Stomach smooth muscle (tissue), 2 donors: ENCODE measurements at regions not wholly inside any gene's neighbourhood (a gene's known extent, or its start where the extent isn't known, plus 50 kb on each side); places are given as distances from the start of the nearest gene placed in this dataset.
"Not testable (repeated sequence)": the region's sequence is repeated elsewhere in the genome, so short reads cannot be mapped to it uniquely, and the experiment has no call there.

Source experiments
- H3K27ac ChIP-seq: one replicate; pipeline ENCODE4 v1.7.0; 2013; ENCODE audit warnings: mild to moderate bottlenecking, low read length, inconsistent platforms
- H3K27me3 ChIP-seq, 2 donors: one replicate each; pipeline ENCODE4 v1.7.0; 2013; ENCODE audit warnings: low read length in 2 of 2; ENCODE audit not compliant: insufficient read depth in 2 of 2, control insufficient read depth in 1 of 2
- H3K36me3 ChIP-seq, 2 donors: one replicate each; pipeline ENCODE4 v1.7.0; 2013; ENCODE audit warnings: low read length in 2 of 2; ENCODE audit not compliant: control insufficient read depth in 2 of 2, insufficient read depth in 2 of 2
- H3K4me1 ChIP-seq: one replicate; pipeline ENCODE4 v1.7.0; 2013; ENCODE audit warnings: low read length; ENCODE audit not compliant: control insufficient read depth, insufficient read depth
- H3K4me3 ChIP-seq, 2 donors: one replicate each; pipeline ENCODE4 v1.7.0; 2013; ENCODE audit warnings: low read length in 2 of 2
- H3K9ac ChIP-seq, 2 donors: one replicate each; pipeline ENCODE4 v1.7.0; 2013; ENCODE audit warnings: low read length in 2 of 2, mild to moderate bottlenecking in 1 of 2
- H3K9me3 ChIP-seq, 2 donors: one replicate each; pipeline ENCODE4 v1.7.0; 2013; ENCODE audit warnings: low read length in 2 of 2; ENCODE audit not compliant: control insufficient read depth in 2 of 2
- donor health status: healthy.
- donor health status: Pancreatic carcinoma.

DNA sequence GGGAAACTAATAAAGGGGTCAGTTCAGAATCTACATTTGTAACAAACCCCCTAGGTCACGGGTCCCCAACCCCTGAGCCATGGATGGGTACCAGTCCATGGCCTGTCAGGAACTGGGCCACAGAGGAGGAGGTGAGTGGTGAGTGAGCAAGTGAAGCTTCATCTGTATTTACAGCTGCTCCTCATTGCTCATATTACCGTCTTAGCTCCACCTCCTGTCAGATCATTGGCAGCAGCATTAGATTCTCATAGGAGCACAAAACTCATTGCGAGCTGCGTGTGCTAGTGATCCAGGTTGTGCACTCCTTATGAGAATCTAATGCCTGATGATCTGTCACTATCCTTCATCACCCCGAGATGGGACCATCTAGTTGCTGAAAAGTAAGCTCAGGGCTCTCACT, 88.4 kb upstream of the MPP7 start:
- Histone ChIP-seq H3K4me3 (no peak overlapping the region), H3K9me3 (no peaks in the 10 kb centered on the region), H3K36me3 (no peaks in the 10 kb centered on the region), H3K27me3 (no peaks in the 10 kb centered on the region), H3K27ac (no peak overlapping the region), H3K4me1 (peaks cover 4% of the 10 kb centered on the region), H3K9ac (no peak overlapping the region)

GRCh38 chr10:28393956-28394568, 91.2 kb upstream of the MPP7 start:
- no peak overlapping the region for H3K4me3 ChIP-seq
- H3K4me1 ChIP-seq, result peaks cover 4% of the 10 kb centered on the region
- no peak overlapping the region for H3K9ac ChIP-seq
- H3K9me3 ChIP-seq, result no peaks in the 10 kb centered on the region
- no peak overlapping the region for H3K27ac ChIP-seq
- no peaks in the 10 kb centered on the region for H3K36me3 ChIP-seq
- H3K27me3 ChIP-seq, result no peaks in the 10 kb centered on the region

GRCh38 chr10:28396331-28396730, 93.5 kb upstream of the MPP7 start:
- Histone ChIP-seq H3K4me1 (peaks cover 4% of the 10 kb centered on the region), H3K27ac (no peak overlapping the region), H3K36me3 (no peaks in the 10 kb centered on the region), H3K4me3 (no peak overlapping the region), H3K9me3 (no peaks in the 10 kb centered on the region), H3K9ac (no peak overlapping the region), H3K27me3 (no peaks in the 10 kb centered on the region)

GRCh38 chr10:28397229-28397628, 94.4 kb upstream of the MPP7 start:
- peaks cover 4% of the 10 kb centered on the region for H3K4me1 ChIP-seq
- H3K36me3 ChIP-seq, result no peaks in the 10 kb centered on the region
- no peak overlapping the region for H3K4me3 ChIP-seq
- no peak overlapping the region for H3K27ac ChIP-seq
- H3K27me3 ChIP-seq, result no peaks in the 10 kb centered on the region
- no peak overlapping the region for H3K9ac ChIP-seq
- no peaks in the 10 kb centered on the region for H3K9me3 ChIP-seq

DNA sequence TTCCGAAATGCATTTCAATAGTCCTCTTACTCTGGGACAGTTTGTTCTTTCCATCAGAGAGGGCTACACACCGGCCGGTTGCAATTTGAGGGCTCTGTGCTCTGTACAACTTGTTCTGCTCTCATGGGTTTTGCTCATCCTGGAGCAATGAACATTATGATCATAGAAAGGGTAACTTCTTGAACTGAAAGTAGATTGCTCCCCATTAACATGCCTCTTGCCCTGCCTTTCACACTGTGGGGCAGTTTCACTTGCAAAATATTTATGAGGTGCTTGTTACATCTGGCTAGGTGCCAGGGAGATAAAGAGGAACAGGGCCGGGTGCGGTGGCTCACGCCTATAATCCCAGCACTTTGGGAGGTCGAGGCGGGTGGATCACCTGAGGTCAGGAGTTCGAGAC, 97.3 kb upstream of the MPP7 start:
- no peaks in the 10 kb centered on the region for H3K36me3 ChIP-seq
- H3K9me3 ChIP-seq, result no peaks in the 10 kb centered on the region
- H3K4me1 ChIP-seq, result no peaks in the 10 kb centered on the region
- no peak overlapping the region for H3K4me3 ChIP-seq
- no peak overlapping the region for H3K9ac ChIP-seq
- no peaks in the 10 kb centered on the region for H3K27me3 ChIP-seq
- H3K27ac ChIP-seq, result no peak overlapping the region

DNA sequence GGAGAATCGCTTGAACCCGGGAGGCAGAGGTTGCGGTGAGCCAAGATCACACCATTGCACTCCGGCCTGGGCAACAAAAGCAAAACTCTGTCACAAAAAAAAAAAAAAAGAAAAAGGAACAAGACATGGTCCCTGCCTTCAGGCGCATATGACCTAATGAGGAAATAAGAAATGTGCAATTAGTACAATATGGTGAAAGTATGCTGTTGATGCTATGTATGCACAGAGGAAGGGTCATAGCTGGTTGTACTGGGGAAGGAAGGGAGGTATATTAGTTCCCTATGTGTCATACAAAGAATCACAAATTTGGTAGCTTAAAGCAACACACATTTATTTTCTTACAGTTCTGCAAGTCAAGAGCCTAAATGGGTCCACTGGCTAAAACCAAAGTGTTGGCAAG, 97.8 kb upstream of the MPP7 start:
- Histone ChIP-seq H3K27ac (no peak overlapping the region), H3K9me3 (no peaks in the 10 kb centered on the region), H3K9ac (no peak overlapping the region), H3K27me3 (no peaks in the 10 kb centered on the region), H3K4me1 (no peaks in the 10 kb centered on the region), H3K4me3 (no peak overlapping the region), H3K36me3 (no peaks in the 10 kb centered on the region)

GRCh38 chr10:28402611-28403073, 99.8 kb upstream of the MPP7 start:
- H3K27me3 ChIP-seq, H3K4me3 ChIP-seq, H3K9me3 ChIP-seq, H3K27ac ChIP-seq, H3K36me3 ChIP-seq, H3K4me1 ChIP-seq, H3K9ac ChIP-seq: not testable (repeated sequence)

GRCh38 chr10:28403090-28403489, 100.2 kb upstream of the MPP7 start:
- no peak overlapping the region for H3K27ac ChIP-seq
- H3K9ac ChIP-seq, result no peak overlapping the region
- no peak overlapping the region for H3K4me3 ChIP-seq
- H3K9me3 ChIP-seq, result no peaks in the 10 kb centered on the region
- H3K36me3 ChIP-seq, result no peaks in the 10 kb centered on the region
- no peaks in the 10 kb centered on the region for H3K27me3 ChIP-seq
- no peaks in the 10 kb centered on the region for H3K4me1 ChIP-seq

DNA sequence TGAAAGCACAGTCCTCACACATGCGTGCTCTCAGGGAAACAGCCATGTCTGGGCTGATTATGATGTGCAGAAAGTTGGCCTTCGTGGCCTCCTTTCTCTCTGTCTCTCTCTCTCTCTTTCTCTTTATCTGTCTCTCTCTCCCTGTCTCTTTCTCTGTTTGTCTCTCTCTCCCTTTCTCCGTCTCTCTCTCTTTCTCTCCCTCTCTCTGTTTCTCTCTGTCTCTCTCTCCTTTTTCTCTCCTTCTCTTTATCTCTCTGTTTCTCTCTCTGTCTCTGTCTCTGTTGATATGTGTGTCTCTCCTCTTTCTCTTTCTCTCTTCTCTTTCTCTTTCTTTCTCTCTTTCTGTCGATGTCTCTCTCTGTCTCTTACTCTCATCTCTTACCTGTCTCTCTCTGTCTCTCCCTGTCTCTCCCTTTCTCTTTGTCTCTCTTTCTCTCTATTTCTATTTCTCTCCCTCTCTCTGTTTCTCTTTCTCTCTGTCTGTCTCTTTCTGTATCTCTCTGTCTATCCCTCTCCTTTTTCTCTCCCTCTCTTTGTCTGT, 105.4 kb upstream of the MPP7 start:
- H3K4me1 ChIP-seq, result no peaks in the 10 kb centered on the region
- no peaks in the 10 kb centered on the region for H3K27me3 ChIP-seq
- no peak overlapping the region for H3K9ac ChIP-seq
- H3K4me3 ChIP-seq, result no peak overlapping the region
- no peaks in the 10 kb centered on the region for H3K9me3 ChIP-seq
- H3K36me3 ChIP-seq, result no peaks in the 10 kb centered on the region
- H3K27ac ChIP-seq, result no peak overlapping the region

- H3K4me1 ChIP-seq, result no peaks in the 10 kb centered on the region
- no peak overlapping the region for H3K27ac ChIP-seq
- H3K9ac ChIP-seq, result no peak overlapping the region
- H3K27me3 ChIP-seq, result no peaks in the 10 kb centered on the region
- H3K36me3 ChIP-seq, result no peaks in the 10 kb centered on the region
- no peak overlapping the region for H3K4me3 ChIP-seq
- peaks cover 0 to 6% of the 10 kb centered on the region in 2 donors for H3K9me3 ChIP-seq
Measured at GRCh38 chr10:28410420-28411135, 107.7 kb upstream of the MPP7 start.

GRCh38 chr10:28411136-28411460, 108.2 kb upstream of the MPP7 start:
- H3K27me3 ChIP-seq, result no peaks in the 10 kb centered on the region
- H3K4me1 ChIP-seq, result no peaks in the 10 kb centered on the region
- peaks cover 0 to 6% of the 10 kb centered on the region in 2 donors for H3K9me3 ChIP-seq
- no peak overlapping the region for H3K4me3 ChIP-seq
- no peaks in the 10 kb centered on the region for H3K36me3 ChIP-seq
- H3K27ac ChIP-seq, result no peak overlapping the region
- no peak overlapping the region for H3K9ac ChIP-seq
